IMR-90 (cell line): ENCODE measurements at regions not wholly inside any gene's neighbourhood (a gene's known extent, or its start where the extent isn't known, plus 50 kb on each side); places are given as distances from the start of the nearest gene placed in this dataset.
"Not testable (repeated sequence)": the region's sequence is repeated elsewhere in the genome, so short reads cannot be mapped to it uniquely, and the experiment has no call there.

ENCODE experiments used
- ATAC-seq: fragments of 200-7000 bp; cut with Tn5 transposase; 2 replicates; pipeline ENCODE4 v1.9.1; 2020; ENCODE audit warnings: low read depth, mild to moderate bottlenecking, moderate library complexity
- BruUV-seq: library from RNA; stranded (reverse); fragments of 400-500 nt; replicated peaks from 2 replicates; lab custom pipeline; 2021; lab: Mats Ljungman, UMichigan
- CTCF ChIA-PET: fragments of 300-600 bp; formaldehyde crosslinking; extraction: SDS; loops from one replicate; lab custom pipeline; 2021; ENCODE audit warnings: antibody characterized with exemption; lab: Yijun Ruan, JAX
- POLR2A ChIA-PET: fragments of 300-600 bp; sonication (Branson Sonifier 250); formaldehyde crosslinking; loops from one replicate; lab custom pipeline; 2022; ENCODE audit warnings: antibody characterized with exemption; ENCODE audit not compliant: unreplicated experiment; lab: Charles Lee
- DNase-seq: peaks from one replicate; pipeline ENCODE4 v3.0.0; 2013
- H2AFZ ChIP-seq: replicated peaks from 2 replicates; pipeline ENCODE3; 2013; ENCODE audit warnings: low read length, mild to moderate bottlenecking; ENCODE audit not compliant: poor library complexity
- H2AK5ac ChIP-seq: 2 replicates; pipeline ENCODE4 v1.6.1; 2013; ENCODE audit warnings: low read depth, low read length, inconsistent platforms
- H2AK9ac ChIP-seq: replicated peaks from 2 replicates; pipeline ENCODE3; 2013; ENCODE audit warnings: mild to moderate bottlenecking, low read depth, low read length, moderate library complexity; ENCODE audit not compliant: poor library complexity
- H2BK120ac ChIP-seq: 2 replicates; pipeline ENCODE4 v1.6.1; 2013; ENCODE audit warnings: low read depth, low read length, inconsistent platforms
- H2BK15ac ChIP-seq: 3 replicates; pipeline ENCODE4 v1.6.1; 2013; ENCODE audit warnings: low read depth, low read length, inconsistent platforms
- H2BK20ac ChIP-seq: 2 replicates; pipeline ENCODE4 v1.6.1; 2013; ENCODE audit warnings: low read depth, mild to moderate bottlenecking, inconsistent platforms, low read length, moderate library complexity
- H2BK5ac ChIP-seq: 2 replicates; pipeline ENCODE4 v1.6.1; 2013; ENCODE audit warnings: mild to moderate bottlenecking, low read depth, low read length, inconsistent platforms; ENCODE audit not compliant: poor library complexity, severe bottlenecking
- H3K14ac ChIP-seq: replicated peaks from 2 replicates; pipeline ENCODE4 v1.6.1; 2013; ENCODE audit warnings: low read depth, low read length, inconsistent platforms
- H3K18ac ChIP-seq: 2 replicates; pipeline ENCODE4 v1.6.1; 2013; ENCODE audit warnings: low read depth, low read length, control low read depth
- H3K23ac ChIP-seq: 2 replicates; pipeline ENCODE4 v1.6.1; 2013; ENCODE audit warnings: low read depth, low read length, inconsistent platforms
- H3K27ac ChIP-seq: 2 replicates; pipeline ENCODE4 v1.5.1; 2013; ENCODE audit warnings: mild to moderate bottlenecking, control low read depth, low read length; ENCODE audit not compliant: insufficient read depth
- H3K27me3 ChIP-seq: 2 replicates; pipeline ENCODE4 v1.6.1; 2013; ENCODE audit warnings: low read length; ENCODE audit not compliant: control insufficient read depth, insufficient read depth
- H3K36me3 ChIP-seq: 2 replicates; pipeline ENCODE4 v1.6.1; 2013; ENCODE audit warnings: low read length, mixed read lengths; ENCODE audit not compliant: control insufficient read depth, insufficient read depth
- H3K4ac ChIP-seq: 2 replicates; pipeline ENCODE4 v1.6.1; 2013; ENCODE audit warnings: low read depth, low read length, inconsistent platforms
- H3K4me1 ChIP-seq: 2 replicates; pipeline ENCODE4 v1.6.1; 2013; ENCODE audit warnings: low read length, mixed read lengths; ENCODE audit not compliant: control insufficient read depth, insufficient read depth
- H3K4me2 ChIP-seq: 2 replicates; pipeline ENCODE4 v1.6.1; 2013; ENCODE audit warnings: low read depth, mild to moderate bottlenecking, control low read depth, low read length, moderate library complexity
- H3K4me3 ChIP-seq: 2 replicates; pipeline ENCODE4 v1.5.1; 2013; ENCODE audit warnings: low read depth, mild to moderate bottlenecking, control low read depth, low read length, moderate library complexity; ENCODE audit not compliant: insufficient read depth
- H3K56ac ChIP-seq: 2 replicates; pipeline ENCODE4 v1.6.1; 2013; ENCODE audit warnings: low read length, inconsistent platforms; ENCODE audit not compliant: insufficient read depth; ENCODE audit errors: extremely low read depth
- H3K79me1 ChIP-seq, 2 experiments: 2 replicates each; pipeline ENCODE4 v1.6.1; 2013; ENCODE audit warnings: low read length in 2 of 2, inconsistent platforms in 1 of 2, low read depth in 1 of 2
- H3K9ac ChIP-seq: 2 replicates; pipeline ENCODE4 v1.6.1; 2013; ENCODE audit warnings: low read depth, low read length, control low read depth
- H3K9me1 ChIP-seq: 2 replicates; pipeline ENCODE4 v1.6.1; 2013; ENCODE audit warnings: low read length, inconsistent platforms; ENCODE audit not compliant: insufficient read depth
- H3K9me3 ChIP-seq: 2 replicates; pipeline ENCODE4 v1.6.1; 2013; ENCODE audit warnings: low read length; ENCODE audit not compliant: control insufficient read depth, insufficient read depth
- H4K20me1 ChIP-seq: 2 replicates; pipeline ENCODE4 v1.6.1; 2013; ENCODE audit warnings: low read length, inconsistent platforms; ENCODE audit not compliant: insufficient read depth
- H4K5ac ChIP-seq: 2 replicates; pipeline ENCODE4 v1.6.1; 2013; ENCODE audit warnings: mild to moderate bottlenecking, low read depth, low read length, control low read depth
- H4K8ac ChIP-seq, 2 experiments: 2 replicates each; pipeline ENCODE4 v1.6.1; 2013; ENCODE audit warnings: low read depth in 2 of 2, low read length in 2 of 2, control low read depth in 1 of 2, inconsistent platforms in 1 of 2
- H4K91ac ChIP-seq: 2 replicates; pipeline ENCODE4 v1.6.1; 2013; ENCODE audit warnings: low read depth, low read length, inconsistent platforms; ENCODE audit not compliant: insufficient read depth
- MXI1 ChIP-seq: IDR thresholded peaks from 2 replicates; pipeline ENCODE4 v1.6.1; 2012; ENCODE audit warnings: low read depth, mild to moderate bottlenecking, low read length, moderate library complexity, borderline replicate concordance
- WGBS, 2 experiments: methylation state at CpG; one replicate each; pipeline versions ENCODE4 v1.1.5 to v1.1.7; 2013; ENCODE audit warnings: missing lambda C conversion rate in 2 of 2; ENCODE audit not compliant: insufficient read length in 1 of 2; ENCODE audit errors: extremely low coverage in 2 of 2; 5-methylcytosine and 5-hydroxymethylcytosine counted together
- dilution Hi-C: fragments of 300-500 bp; cut with HindIII; formaldehyde crosslinking; loops from one replicate; pipeline ENCODE4 v1.14.3; 2018; ENCODE audit warnings: low sequenced_read_pairs; ENCODE audit not compliant: unreplicated experiment
- in situ Hi-C: fragments of 300-500 bp; cut with MboI; formaldehyde crosslinking; loops from 3 replicates; pipeline ENCODE4 v1.14.3; 2019; ENCODE audit warnings: low sequenced_read_pairs, inconsistent platforms, mixed read lengths
- intact Hi-C: fragments of 100-400 bp; cut with micrococcal nuclease; formaldehyde crosslinking; loops from 2 replicates; pipeline ENCODE4 v1.10.0; 2022

GRCh38 chr21:27320868-27321267 is 354.0 kb upstream of the ADAMTS5 start:
- no peak overlapping the region for H3K4me3 ChIP-seq
- H3K4me1 ChIP-seq, result no peaks in the 10 kb centered on the region
- H3K4ac ChIP-seq, result no peak overlapping the region
- no peak overlapping the region for H2AFZ ChIP-seq
- no peak for TF ChIP-seq MXI1
- dilution Hi-C loops, result no loop called here
- ATAC-seq (no peak), DNase-seq (no peak)
- no peak overlapping the region for H2AK9ac ChIP-seq
- H3K27me3 ChIP-seq, result no peaks in the 10 kb centered on the region
- H2BK15ac ChIP-seq, result no peak overlapping the region
- H2AK5ac ChIP-seq, result no peak overlapping the region
- H4K8ac ChIP-seq, result no peak overlapping the region
- no peak overlapping the region for H3K9ac ChIP-seq
- H3K79me1 ChIP-seq, result no peaks in the 10 kb centered on the region
- POLR2A ChIA-PET, result no interaction called here
- no peak overlapping the region for H3K27ac ChIP-seq
- H3K36me3 ChIP-seq, result no peaks in the 10 kb centered on the region
- no TSS peak for BruUV-seq
- H2BK5ac ChIP-seq, result no peak overlapping the region
- CTCF ChIA-PET, result no interaction called here
- no peak overlapping the region for H4K5ac ChIP-seq
- H3K4me2 ChIP-seq, result no peak overlapping the region
- H2BK120ac ChIP-seq, result no peak overlapping the region
- no CpG with 5 or more reads among the region's 3 CpGs for WGBS, 2 experiments
- no peak overlapping the region for H3K56ac ChIP-seq
- in situ Hi-C loops, result no loop called here
- no peak overlapping the region for H2BK20ac ChIP-seq
- H3K14ac ChIP-seq, result no peak overlapping the region
- no peak overlapping the region for H4K91ac ChIP-seq
- intact Hi-C loops, result no loop called here
- no peaks in the 10 kb centered on the region for H4K20me1 ChIP-seq
- H3K18ac ChIP-seq, result no peak overlapping the region
- H3K23ac ChIP-seq, result no peak overlapping the region
- H3K9me3 ChIP-seq, result 0 out of 2 replicates have a peak, but pooled peaks cover 4% of the 10 kb centered on the region
- no peaks in the 10 kb centered on the region for H3K9me1 ChIP-seq

- H2AK5ac ChIP-seq, H3K9ac ChIP-seq, H4K8ac ChIP-seq, H3K4me1 ChIP-seq, POLR2A ChIA-PET, H2AFZ ChIP-seq, H2BK120ac ChIP-seq, H4K20me1 ChIP-seq, H3K4me3 ChIP-seq, H3K4ac ChIP-seq, H3K4me2 ChIP-seq, H2BK15ac ChIP-seq, H3K9me3 ChIP-seq, H3K27ac ChIP-seq, H3K18ac ChIP-seq, H3K9me1 ChIP-seq, H3K27me3 ChIP-seq, H4K5ac ChIP-seq, DNase-seq, H3K56ac ChIP-seq, dilution Hi-C loops, H3K79me1 ChIP-seq, H2BK20ac ChIP-seq, H4K91ac ChIP-seq, ATAC-seq, intact Hi-C loops, H2BK5ac ChIP-seq, H3K23ac ChIP-seq, H3K36me3 ChIP-seq, H2AK9ac ChIP-seq, H3K14ac ChIP-seq, CTCF ChIA-PET, BruUV-seq, in situ Hi-C loops: not testable (repeated sequence)
- WGBS, 2 experiments, result 100% methylated on average over 1 of the region's 3 CpGs; no CpG with 5 or more reads in 1 of the 2 experiments
Measured at GRCh38 chr21:27317601-27318000, 350.7 kb upstream of the ADAMTS5 start.
